GM21367 (cell line): ENCODE measurements at regions not wholly inside any gene's neighbourhood (a gene's known extent, or its start where the extent isn't known, plus 50 kb on each side); places are given as distances from the start of the nearest gene placed in this dataset.

Experiments used
- ATAC-seq: cut with Tn5 transposase; IDR thresholded peaks from one replicate; pipeline ENCODE4 v1.9.1; 2021; ENCODE audit not compliant: unreplicated experiment

- no peak for ATAC-seq
Measured at GRCh38 chr16:6684076-6684673, 648.5 kb upstream of the RBFOX1 start.

GRCh38 chr16:6682142-6682811 is 650.4 kb upstream of the RBFOX1 start:
- no peak for ATAC-seq

GRCh38 chr16:6678586-6678985 is 654.1 kb upstream of the RBFOX1 start:
- ATAC-seq = no peak

GRCh38 chr16:6674071-6674470 is 658.6 kb upstream of the RBFOX1 start:
- ATAC-seq = no peak

GRCh38 chr16:6672507-6672906 is 660.1 kb upstream of the RBFOX1 start:
- ATAC-seq = no peak

- ATAC-seq = no peak
Measured at GRCh38 chr16:6667393-6667792, 665.3 kb upstream of the RBFOX1 start.

- ATAC-seq = no peak
Measured at GRCh38 chr16:6665126-6665525, 667.5 kb upstream of the RBFOX1 start.

- ATAC-seq = no peak
Measured at GRCh38 chr16:6663668-6664067, 669.0 kb upstream of the RBFOX1 start.

GRCh38 chr16:6656760-6657159 is 675.9 kb upstream of the RBFOX1 start:
- ATAC-seq = no peak

- no peak for ATAC-seq
Measured at GRCh38 chr16:6646891-6647290, 685.8 kb upstream of the RBFOX1 start.

- no peak for ATAC-seq
Measured at GRCh38 chr16:6645768-6646568, 686.7 kb upstream of the RBFOX1 start.

- ATAC-seq = no peak
Measured at GRCh38 chr16:6644916-6645315, 687.7 kb upstream of the RBFOX1 start.

GRCh38 chr16:6643080-6643686 is 689.5 kb upstream of the RBFOX1 start:
- ATAC-seq = no peak

- ATAC-seq = no peak
Measured at GRCh38 chr16:6642271-6642670, 690.4 kb upstream of the RBFOX1 start.

- no peak for ATAC-seq
Measured at GRCh38 chr16:6641091-6641490, 691.6 kb upstream of the RBFOX1 start.

- no peak for ATAC-seq
Measured at GRCh38 chr16:6636457-6636856, 696.2 kb upstream of the RBFOX1 start.

GRCh38 chr16:6634151-6634550 is 698.5 kb upstream of the RBFOX1 start:
- no peak for ATAC-seq

- ATAC-seq = no peak
Measured at GRCh38 chr16:6633456-6633855, 699.2 kb upstream of the RBFOX1 start.

GRCh38 chr16:6629110-6629509 is 703.5 kb upstream of the RBFOX1 start:
- ATAC-seq = no peak

GRCh38 chr16:6625606-6626005 is 707.0 kb upstream of the RBFOX1 start:
- no peak for ATAC-seq

GRCh38 chr16:6618874-6619273 is 713.8 kb upstream of the RBFOX1 start:
- no peak for ATAC-seq

- no peak for ATAC-seq
Measured at GRCh38 chr16:6616746-6617145, 715.9 kb upstream of the RBFOX1 start.
